Suprapubic skin (tissue), 4 donors: ENCODE measurements at regions not wholly inside any gene's neighbourhood (a gene's known extent, or its start where the extent isn't known, plus 50 kb on each side); places are given as distances from the start of the nearest gene placed in this dataset.
"Not testable (repeated sequence)": the region's sequence is repeated elsewhere in the genome, so short reads cannot be mapped to it uniquely, and the experiment has no call there.

Source experiments
- DNase-seq, 2 donors: peaks; one replicate each; pipeline ENCODE4 v3.0.0-alpha.2; 2019; ENCODE audit warnings: low spot score in 2 of 2
- H3K27ac ChIP-seq: fragments of 200-600 bp; sonication (generic); one replicate; pipeline ENCODE4 v1.5.1; 2019
- H3K27me3 ChIP-seq: fragments of 200-600 bp; sonication (generic); one replicate; pipeline ENCODE4 v1.5.1; 2019
- H3K36me3 ChIP-seq: fragments of 200-600 bp; sonication (generic); one replicate; pipeline ENCODE4 v1.5.1; 2019
- H3K4me1 ChIP-seq: fragments of 200-600 bp; sonication (generic); one replicate; pipeline ENCODE4 v1.5.1; 2019
- H3K4me3 ChIP-seq: fragments of 200-600 bp; sonication (generic); one replicate; pipeline ENCODE4 v1.5.1; 2019; ENCODE audit warnings: mild to moderate bottlenecking
- H3K9me3 ChIP-seq: fragments of 200-600 bp; sonication (generic); one replicate; pipeline ENCODE4 v1.5.1; 2019
- WGBS: methylation state at CpG from one replicate; pipeline ENCODE4 v1.1.5; 2018; 5-methylcytosine and 5-hydroxymethylcytosine counted together

DNA sequence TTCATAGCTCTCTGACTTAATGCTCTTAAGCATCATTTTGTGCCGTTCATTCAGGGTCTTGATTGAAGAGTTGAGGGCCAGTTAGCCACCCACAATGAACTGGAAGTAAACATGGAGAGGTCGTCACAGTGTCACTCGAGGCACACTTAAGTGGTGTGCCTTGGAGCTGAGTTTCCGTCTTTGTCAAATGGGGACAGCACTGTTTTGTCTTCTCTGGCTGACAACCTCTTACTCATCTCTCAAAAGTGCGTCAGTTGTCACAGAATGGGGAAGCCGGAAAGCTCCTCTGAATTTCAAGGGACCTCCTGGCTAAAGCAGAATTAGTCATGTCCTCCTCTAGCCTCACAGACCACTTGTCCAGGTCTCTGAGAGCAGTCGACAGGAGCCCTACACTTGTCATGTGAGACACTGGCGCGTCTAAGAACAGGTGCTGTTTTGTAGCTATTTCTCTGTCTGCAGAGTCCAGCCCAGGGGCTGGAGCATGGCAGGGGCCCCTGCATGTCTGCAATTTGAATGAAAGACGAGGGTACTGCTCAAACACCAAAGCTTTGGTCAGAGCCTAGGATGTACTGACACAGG, 231.5 kb downstream of the NPIPA7 start:
- 30% methylated on average over 2 of the region's 10 CpGs for WGBS

GRCh38 chr16:16613212-16613611, 234.3 kb downstream of the NPIPA7 start:
- DNase-seq, H3K36me3 ChIP-seq, H3K9me3 ChIP-seq, H3K27ac ChIP-seq, H3K4me3 ChIP-seq, H3K4me1 ChIP-seq, H3K27me3 ChIP-seq: not testable (repeated sequence)
- WGBS, result no CpG with 5 or more reads among the region's 4 CpGs

More for the DNA sequence above, 231.5 kb downstream of the NPIPA7 start:
- H3K4me1 ChIP-seq, H3K4me3 ChIP-seq, H3K27ac ChIP-seq, H3K36me3 ChIP-seq, H3K27me3 ChIP-seq, H3K9me3 ChIP-seq, DNase-seq: not testable (repeated sequence)

GRCh38 chr16:16614484-16614883, 235.5 kb downstream of the NPIPA7 start:
- not testable (repeated sequence) for DNase-seq, H3K4me1 ChIP-seq

GRCh38 chr16:16618963-16619465, 240.1 kb downstream of the NPIPA7 start:
- not testable (repeated sequence) for H3K4me3 ChIP-seq, H3K9me3 ChIP-seq, H3K27ac ChIP-seq, H3K4me1 ChIP-seq, DNase-seq, H3K36me3 ChIP-seq, H3K27me3 ChIP-seq
- WGBS, result no CpG with 5 or more reads among the region's 33 CpGs

More at GRCh38 chr16:16614484-16614883, 235.5 kb downstream of the NPIPA7 start:
- H3K27me3 ChIP-seq, H3K9me3 ChIP-seq, H3K36me3 ChIP-seq, H3K4me3 ChIP-seq, H3K27ac ChIP-seq: not testable (repeated sequence)
- 81% methylated on average over 2 of the region's 6 CpGs for WGBS

DNA sequence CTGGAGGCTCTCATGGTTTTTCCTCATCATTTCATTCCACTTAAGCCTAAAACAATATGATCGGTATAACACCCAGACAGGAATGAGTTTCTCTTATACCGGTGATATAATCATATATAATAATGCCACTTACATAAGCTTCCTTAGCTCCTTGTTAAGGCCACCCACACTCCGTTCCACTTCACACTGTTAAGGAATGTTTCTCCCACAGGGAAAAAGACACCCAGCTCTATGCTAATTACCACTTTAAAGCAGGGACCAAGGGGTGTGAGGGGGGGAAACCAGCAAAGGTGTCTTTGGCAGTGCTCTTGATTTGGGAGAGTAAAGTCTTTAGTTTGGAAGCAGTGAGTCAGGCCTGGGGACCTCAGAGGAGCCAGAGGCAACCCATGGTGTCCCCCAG, 245.4 kb downstream of the NPIPA7 start:
- H3K27me3 ChIP-seq, H3K27ac ChIP-seq, H3K36me3 ChIP-seq, H3K9me3 ChIP-seq, H3K4me3 ChIP-seq, DNase-seq, H3K4me1 ChIP-seq: not testable (repeated sequence)
- WGBS, result 60% methylated on average over 2 of the region's 3 CpGs

DNA sequence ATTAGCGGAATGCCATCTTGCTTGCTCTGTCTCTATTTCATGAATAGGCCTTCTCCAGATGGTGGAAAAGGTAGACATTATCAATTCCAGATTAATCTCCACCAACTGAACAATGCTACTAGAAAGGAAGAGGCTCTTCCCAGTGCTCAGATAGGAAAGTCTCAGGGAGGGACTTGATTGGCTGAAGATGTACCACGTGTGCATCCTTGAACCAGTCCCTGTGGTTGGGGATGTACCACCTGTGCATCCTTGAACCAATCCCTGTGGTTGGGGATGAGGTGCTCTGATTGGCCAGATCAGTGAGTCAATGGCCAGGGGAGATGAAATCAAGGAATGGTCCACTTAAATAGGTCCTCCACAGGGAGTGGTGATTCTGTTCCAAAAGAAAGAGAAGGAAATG, 246.2 kb downstream of the NPIPA7 start:
- not testable (repeated sequence) for H3K9me3 ChIP-seq, H3K36me3 ChIP-seq, DNase-seq, H3K27me3 ChIP-seq, H3K4me1 ChIP-seq, H3K4me3 ChIP-seq, H3K27ac ChIP-seq
- WGBS, result 100% methylated on average over 1 of the region's 2 CpGs

DNA sequence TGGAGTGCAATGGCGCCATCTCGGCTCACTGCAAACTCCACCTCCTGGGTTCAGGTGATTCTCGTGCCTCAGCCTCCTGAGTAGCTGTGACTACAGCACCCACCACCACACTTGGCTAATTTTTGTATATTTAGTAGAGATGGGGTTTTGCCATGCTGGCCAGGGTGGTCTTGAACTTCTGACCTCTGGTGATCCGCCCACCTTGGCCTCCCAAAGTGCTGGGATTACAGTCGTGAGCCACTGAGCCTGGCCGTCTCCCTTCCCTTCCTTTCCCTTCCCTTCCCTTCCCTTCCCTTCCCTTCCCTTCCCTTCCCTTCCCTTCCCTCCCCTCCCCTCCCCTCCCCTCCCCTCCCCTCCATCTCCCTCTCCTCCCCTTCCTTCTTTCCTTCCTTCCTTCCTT, 248.9 kb downstream of the NPIPA7 start:
- WGBS, result 91% methylated on average over 6 of the region's 6 CpGs
- not testable (repeated sequence) for DNase-seq, H3K4me1 ChIP-seq, H3K9me3 ChIP-seq, H3K36me3 ChIP-seq, H3K27me3 ChIP-seq, H3K4me3 ChIP-seq, H3K27ac ChIP-seq

GRCh38 chr16:16638231-16638630, 259.3 kb downstream of the NPIPA7 start:
- H3K36me3 ChIP-seq, H3K27ac ChIP-seq, DNase-seq, H3K4me3 ChIP-seq, H3K9me3 ChIP-seq, H3K4me1 ChIP-seq, H3K27me3 ChIP-seq: not testable (repeated sequence)
- 43% methylated on average over 6 of the region's 7 CpGs for WGBS

- H3K36me3 ChIP-seq, H3K27me3 ChIP-seq, H3K9me3 ChIP-seq, H3K4me3 ChIP-seq, H3K27ac ChIP-seq, DNase-seq, H3K4me1 ChIP-seq: not testable (repeated sequence)
- 46% methylated on average over 2 of the region's 3 CpGs for WGBS
Measured at GRCh38 chr16:16638714-16639113, 259.8 kb downstream of the NPIPA7 start.

DNA sequence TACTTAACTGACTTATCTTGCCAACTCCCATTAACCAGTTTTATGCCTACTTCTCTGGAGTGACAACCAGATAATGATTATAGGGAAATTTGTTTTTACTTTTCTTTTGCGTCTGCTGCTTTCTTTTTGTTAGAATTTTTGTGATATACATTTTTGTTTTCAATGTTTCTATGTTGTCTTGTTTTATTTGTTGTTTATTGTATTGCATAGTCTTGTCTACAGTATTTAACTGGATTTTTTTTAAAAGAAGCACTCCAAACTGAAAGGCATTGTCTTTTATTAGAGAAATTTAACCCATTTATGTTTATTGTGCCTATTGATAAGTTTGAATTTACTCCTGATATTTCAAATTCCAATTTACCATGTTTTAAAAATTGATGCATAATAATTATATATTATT, 264.9 kb downstream of the NPIPA7 start:
- not testable (repeated sequence) for H3K27me3 ChIP-seq, H3K27ac ChIP-seq, H3K4me3 ChIP-seq, DNase-seq, H3K4me1 ChIP-seq, H3K9me3 ChIP-seq, H3K36me3 ChIP-seq
- WGBS, result 70% methylated on average over 1 of the region's 1 CpG

- H3K27ac ChIP-seq, H3K27me3 ChIP-seq, H3K9me3 ChIP-seq, DNase-seq, H3K36me3 ChIP-seq, H3K4me1 ChIP-seq, H3K4me3 ChIP-seq: not testable (repeated sequence)
- WGBS, result no CpG with 5 or more reads among the region's 4 CpGs
Measured at GRCh38 chr16:16648002-16648401, 269.1 kb downstream of the NPIPA7 start.

- not testable (repeated sequence) for H3K36me3 ChIP-seq, DNase-seq, H3K9me3 ChIP-seq, H3K27ac ChIP-seq, H3K4me1 ChIP-seq, H3K27me3 ChIP-seq, H3K4me3 ChIP-seq
- no CpG with 5 or more reads among the region's 3 CpGs for WGBS
Measured at GRCh38 chr16:16672180-16672812, 293.4 kb downstream of the NPIPA7 start.

DNA sequence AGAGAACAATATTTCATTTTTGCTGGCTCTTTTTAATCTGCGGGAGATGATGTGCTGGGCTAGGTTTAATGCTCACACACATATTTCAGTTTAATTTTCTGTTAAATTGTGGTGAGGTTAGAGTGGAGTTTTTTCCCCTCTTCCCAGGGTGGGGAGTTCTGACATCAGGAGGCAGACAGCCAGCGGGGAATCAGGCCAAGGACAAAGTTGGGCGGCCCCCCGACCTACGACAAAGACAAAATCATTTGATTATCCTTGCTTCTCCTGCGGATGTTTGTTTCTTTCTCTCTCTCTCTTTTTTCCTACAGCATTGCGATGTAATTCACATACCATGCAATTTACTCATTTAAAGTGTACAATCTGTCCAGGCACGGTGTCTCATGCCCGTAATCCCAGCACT, 295.9 kb downstream of the NPIPA7 start:
- H3K27me3 ChIP-seq, H3K27ac ChIP-seq, H3K36me3 ChIP-seq, H3K4me1 ChIP-seq, H3K4me3 ChIP-seq, H3K9me3 ChIP-seq: not testable (repeated sequence)
- DNase-seq, result peak in 1 of 2 donors; percentile 53
- WGBS, result no CpG with 5 or more reads among the region's 9 CpGs

GRCh38 chr16:16721849-16722248, 342.9 kb downstream of the NPIPA7 start:
- not testable (repeated sequence) for H3K4me1 ChIP-seq, H3K36me3 ChIP-seq, H3K27me3 ChIP-seq, H3K4me3 ChIP-seq, DNase-seq, H3K9me3 ChIP-seq, H3K27ac ChIP-seq
- WGBS, result no CpG with 5 or more reads among the region's 4 CpGs

DNA sequence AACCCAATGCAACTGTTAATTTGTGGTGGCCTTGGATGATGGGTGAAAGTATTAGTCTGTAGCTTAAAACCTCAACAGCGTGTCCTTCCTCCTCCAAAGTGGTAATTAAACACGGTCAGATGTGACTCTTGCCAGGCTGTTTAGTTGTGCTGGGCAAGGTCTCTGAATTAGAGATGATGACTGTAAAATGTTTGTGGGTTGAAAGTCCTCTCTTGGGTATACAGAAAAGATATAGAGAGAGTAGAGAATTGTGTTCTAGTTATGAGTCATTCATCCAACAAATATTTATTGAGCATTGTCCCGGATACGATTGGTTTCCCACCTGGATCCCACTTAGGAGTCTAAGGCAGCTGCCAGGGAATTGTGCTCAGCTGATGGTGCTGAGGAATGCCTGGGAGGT, 343.7 kb downstream of the NPIPA7 start:
- no CpG with 5 or more reads among the region's 4 CpGs for WGBS
- not testable (repeated sequence) for H3K36me3 ChIP-seq, H3K27me3 ChIP-seq, H3K27ac ChIP-seq, DNase-seq, H3K4me1 ChIP-seq, H3K9me3 ChIP-seq, H3K4me3 ChIP-seq
